Tibial nerve (tissue), 4 donors: ENCODE measurements at regions not wholly inside any gene's neighbourhood (a gene's known extent, or its start where the extent isn't known, plus 50 kb on each side); places are given as distances from the start of the nearest gene placed in this dataset.

Source experiments
- CTCF ChIP-seq, 5 experiments: fragments of 200-600 bp in 3 of 5; fragments of 450-650 bp in 2 of 5; sonication (generic) in 3 of 5; IDR thresholded peaks; one replicate each; pipeline ENCODE4 v1.5.1; 2016 to 2019; ENCODE audit warnings: antibody characterized with exemption in 5 of 5, mild to moderate bottlenecking in 3 of 5, moderate library complexity in 2 of 5
- EP300 ChIP-seq, 2 donors: sonication (generic); formaldehyde crosslinking; IDR thresholded peaks; one replicate each; pipeline ENCODE4 v1.6.1; 2017; ENCODE audit warnings: antibody characterized with exemption in 2 of 2, mild to moderate bottlenecking in 1 of 2
- POLR2A ChIP-seq, 2 donors: fragments of 450-650 bp; IDR thresholded peaks; one replicate each; pipeline ENCODE4 v1.6.1; 2017; ENCODE audit warnings: antibody characterized with exemption in 2 of 2, mild to moderate bottlenecking in 2 of 2, moderate library complexity in 2 of 2

DNA sequence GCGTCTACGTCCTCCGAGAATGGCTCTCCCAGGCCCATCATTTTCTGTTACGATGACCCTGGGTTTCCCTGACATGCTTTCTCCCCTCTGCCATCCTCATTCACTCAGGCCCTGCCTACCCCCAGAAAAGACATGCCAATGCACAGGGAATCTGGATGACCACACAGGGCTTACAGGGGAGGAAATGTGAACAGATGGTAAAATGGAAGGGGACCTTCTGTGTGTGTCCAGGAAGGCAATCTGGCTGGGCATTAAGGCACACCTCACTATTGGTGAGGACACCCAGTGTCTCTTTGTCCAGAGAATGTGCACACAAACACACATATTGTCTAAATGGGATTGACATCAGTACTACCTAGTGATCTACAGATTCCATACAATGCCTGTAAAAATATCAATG, 769.9 kb upstream of the AMELY start:
- no peak for TF ChIP-seq EP300 (IDR thresholded peaks at IDR 0.05)
- TF ChIP-seq CTCF (IDR thresholded peaks at IDR 0.05), result no peak
- no peak for TF ChIP-seq POLR2A (IDR thresholded peaks at IDR 0.05)
